HuH-7 (cell line): ENCODE measurements at regions not wholly inside any gene's neighbourhood (a gene's known extent, or its start where the extent isn't known, plus 50 kb on each side); places are given as distances from the start of the nearest gene placed in this dataset.

Experiments
- DNase-seq: peaks from one replicate; pipeline ENCODE4 v3.0.0; 2011; ENCODE audit warnings: low spot score

- DNase-seq: no peak
Observed at GRCh38 chr11:10358696-10359095, 53.8 kb downstream of the ADM start.

- DNase-seq: no peak
Observed at GRCh38 chr11:10359171-10359570, 54.3 kb downstream of the ADM start.

- DNase-seq: no peak
Observed at GRCh38 chr11:10360835-10361234, 56.0 kb downstream of the ADM start.

- DNase-seq: no peak
Observed at GRCh38 chr11:10365045-10365444, 60.2 kb downstream of the ADM start.

- peak; percentile 66 for DNase-seq
Observed at GRCh38 chr11:10366568-10367331, 61.9 kb downstream of the ADM start.

- DNase-seq: no peak
Observed at GRCh38 chr11:10371926-10372641, 67.2 kb downstream of the ADM start.

GRCh38 chr11:10373340-10373739, 68.5 kb downstream of the ADM start:
- DNase-seq: no peak

- no peak for DNase-seq
Observed at GRCh38 chr11:10373929-10374328, 69.1 kb downstream of the ADM start.

GRCh38 chr11:10374386-10374785, 69.5 kb downstream of the ADM start:
- no peak for DNase-seq

GRCh38 chr11:10375280-10375971, 70.6 kb downstream of the ADM start:
- DNase-seq: no peak

- DNase-seq: no peak
Observed at GRCh38 chr11:10376061-10376460, 71.2 kb downstream of the ADM start.

- DNase-seq: no peak
Observed at GRCh38 chr11:10377183-10377582, 72.3 kb downstream of the ADM start.

- no peak for DNase-seq
Observed at GRCh38 chr11:10378362-10378761, 73.5 kb downstream of the ADM start.

- peak; percentile 37 for DNase-seq
Observed at GRCh38 chr11:10379022-10379421, 74.1 kb downstream of the ADM start.

GRCh38 chr11:10379426-10379825, 74.6 kb downstream of the ADM start:
- no peak for DNase-seq

GRCh38 chr11:10379871-10380568, 75.0 kb upstream of the AMPD3 start:
- DNase-seq: no peak

GRCh38 chr11:10380921-10381320, 74.1 kb upstream of the AMPD3 start:
- DNase-seq: no peak

- DNase-seq: no peak
Observed at GRCh38 chr11:10381736-10382135, 73.3 kb upstream of the AMPD3 start.

- no peak for DNase-seq
Observed at GRCh38 chr11:10382518-10382917, 72.5 kb upstream of the AMPD3 start.

- DNase-seq: no peak
Observed at GRCh38 chr11:10385696-10386095, 69.4 kb upstream of the AMPD3 start.

GRCh38 chr11:10386361-10386760, 68.7 kb upstream of the AMPD3 start:
- DNase-seq: no peak

GRCh38 chr11:10386861-10387205, 68.2 kb upstream of the AMPD3 start:
- DNase-seq: no peak
